H1 (cell line): ENCODE measurements at regions not wholly inside any gene's neighbourhood (a gene's known extent, or its start where the extent isn't known, plus 50 kb on each side); places are given as distances from the start of the nearest gene placed in this dataset.

Source experiments
- CTCF ChIA-PET: fragments of 300-600 bp; sonication (Branson Sonifier 250); formaldehyde crosslinking; loops from one replicate; lab custom pipeline; 2021; ENCODE audit not compliant: partially characterized antibody; lab: Charles Lee
- POLR2A ChIA-PET: fragments of 300-600 bp; sonication (Branson Sonifier 250); formaldehyde crosslinking; loops from one replicate; lab custom pipeline; 2021; ENCODE audit warnings: inconsistent platforms; ENCODE audit not compliant: partially characterized antibody; lab: Charles Lee
- DNase-seq, 2 experiments: peaks; one replicate each; pipeline versions ENCODE4 v3.0.0 to v3.0.0-alpha.2; 2010 to 2022; ENCODE audit warnings: low spot score in 2 of 2, low read depth in 1 of 2, mixed read lengths in 1 of 2
- FAIRE-seq: peaks from 2 replicates; lab custom pipeline; 2011; peaks lifted over from hg19 to GRCh38; lab: Jason Lieb, UNC
- H2AFZ ChIP-seq: 2 replicates; pipeline ENCODE4 v1.8.1; 2012; ENCODE audit warnings: low read length, inconsistent platforms
- H2AK5ac ChIP-seq: 2 replicates; pipeline ENCODE4 v1.6.1; 2013; ENCODE audit warnings: low read depth, low read length
- H2BK120ac ChIP-seq: replicated peaks from 2 replicates; pipeline ENCODE3; 2013; ENCODE audit warnings: low read depth, low read length, inconsistent platforms
- H2BK12ac ChIP-seq: 2 replicates; pipeline ENCODE4 v1.6.1; 2013; ENCODE audit warnings: low read depth, low read length
- H2BK15ac ChIP-seq: 2 replicates; pipeline ENCODE4 v1.6.1; 2013; ENCODE audit warnings: low read length
- H2BK20ac ChIP-seq: 2 replicates; pipeline ENCODE4 v1.6.1; 2013; ENCODE audit warnings: low read length
- H2BK5ac ChIP-seq: 2 replicates; pipeline ENCODE4 v1.6.1; 2013; ENCODE audit warnings: low read depth, low read length
- H3K14ac ChIP-seq: 2 replicates; pipeline ENCODE4 v1.6.1; 2013; ENCODE audit warnings: inconsistent platforms; ENCODE audit not compliant: insufficient read length
- H3K18ac ChIP-seq: 2 replicates; pipeline ENCODE4 v1.6.1; 2013; ENCODE audit warnings: low read length; ENCODE audit errors: extremely low read depth
- H3K23ac ChIP-seq: 2 replicates; pipeline ENCODE4 v1.6.1; 2013; ENCODE audit warnings: inconsistent platforms; ENCODE audit not compliant: insufficient read length
- H3K23me2 ChIP-seq: 2 replicates; pipeline ENCODE4 v1.6.1; 2013; ENCODE audit warnings: low read depth, low read length
- H3K27ac ChIP-seq: 2 replicates; pipeline ENCODE4 v1.6.1; 2011; ENCODE audit warnings: low read depth, low read length, inconsistent platforms
- H3K27me3 ChIP-seq, 4 experiments: replicated peaks in 1 of 4; 1 replicate in 1 of 4; 2 replicates in 3 of 4; pipeline versions ENCODE4 v1.6.1 to v1.8.1; 2011 to 2013; ENCODE audit warnings: low read length in 3 of 4, mild to moderate bottlenecking in 3 of 4, inconsistent platforms in 2 of 4, mixed read lengths in 2 of 4, moderate library complexity in 1 of 4; ENCODE audit not compliant: control insufficient read depth in 3 of 4, insufficient read depth in 3 of 4; ENCODE audit errors: extremely low read depth in 1 of 4
- H3K36me3 ChIP-seq, 4 experiments: 2 replicates each; pipeline versions ENCODE4 v1.6.1 to v1.8.1; 2011 to 2013; ENCODE audit warnings: mild to moderate bottlenecking in 4 of 4, low read length in 3 of 4, moderate library complexity in 2 of 4, control low read depth in 1 of 4, inconsistent platforms in 1 of 4; ENCODE audit not compliant: insufficient read depth in 4 of 4, control insufficient read depth in 2 of 4
- H3K4ac ChIP-seq: replicated peaks from 2 replicates; pipeline ENCODE3; 2013; ENCODE audit warnings: low read length, low read depth, mixed read lengths, inconsistent platforms; ENCODE audit not compliant: insufficient read length
- H3K4me1 ChIP-seq, 4 experiments: replicated peaks in 1 of 4; 1 replicate in 1 of 4; 2 replicates in 3 of 4; pipeline versions ENCODE4 v1.6.1 to v1.8.1; 2011 to 2013; ENCODE audit warnings: low read length in 3 of 4, inconsistent platforms in 2 of 4, mixed read lengths in 1 of 4; ENCODE audit not compliant: insufficient read depth in 4 of 4, control insufficient read depth in 3 of 4
- H3K4me2 ChIP-seq, 2 experiments: 2 replicates each; pipeline versions ENCODE4 v1.6.1 to v1.8.1; 2011 to 2013; ENCODE audit warnings: low read depth in 2 of 2, low read length in 2 of 2, control low read depth in 1 of 2, inconsistent platforms in 1 of 2, mild to moderate bottlenecking in 1 of 2; ENCODE audit not compliant: insufficient read depth in 1 of 2
- H3K4me3 ChIP-seq, 4 experiments: fragments of 200-600, 300-600 bp in 1 of 4; sonication (generic), shearing (Covaris generic), sonication (Bioruptor Twin) in 1 of 4; 2 replicates each; pipeline versions ENCODE4 v1.5.1 to v1.8.1; 2011 to 2016; ENCODE audit warnings: low read length in 4 of 4, low read depth in 3 of 4, control low read depth in 2 of 4, inconsistent platforms in 2 of 4, mild to moderate bottlenecking in 2 of 4, mixed read lengths in 1 of 4, moderate library complexity in 1 of 4; ENCODE audit not compliant: insufficient read depth in 2 of 4; ENCODE audit errors: extremely low read depth in 1 of 4
- H3K56ac ChIP-seq: replicated peaks from 2 replicates; pipeline ENCODE3; 2013; ENCODE audit warnings: low read depth, mild to moderate bottlenecking, mixed read lengths, low read length, inconsistent platforms; ENCODE audit not compliant: insufficient read length
- H3K79me1 ChIP-seq: 2 replicates; pipeline ENCODE4 v1.6.1; 2013; ENCODE audit warnings: low read depth, low read length, control low read depth
- H3K79me2 ChIP-seq, 2 experiments: 2 replicates each; pipeline versions ENCODE4 v1.6.1 to v1.8.1; 2012 to 2013; ENCODE audit warnings: low read length in 2 of 2, mild to moderate bottlenecking in 2 of 2, inconsistent platforms in 1 of 2; ENCODE audit not compliant: insufficient read depth in 2 of 2, control insufficient read depth in 1 of 2
- H3K9ac ChIP-seq, 4 experiments: replicated peaks in 1 of 4; 1 replicate in 1 of 4; 2 replicates in 3 of 4; pipeline versions ENCODE4 v1.6.1 to v1.8.1; 2011 to 2013; ENCODE audit warnings: low read depth in 3 of 4, low read length in 3 of 4, control low read depth in 2 of 4, mild to moderate bottlenecking in 2 of 4, moderate library complexity in 2 of 4, inconsistent platforms in 1 of 4; ENCODE audit errors: extremely low read depth in 1 of 4
- H3K9me3 ChIP-seq, 2 experiments: 2 replicates each; pipeline versions ENCODE4 v1.6.1 to v1.8.1; 2012 to 2013; ENCODE audit warnings: mild to moderate bottlenecking in 2 of 2, moderate library complexity in 2 of 2, control low read depth in 1 of 2, inconsistent platforms in 1 of 2, low read depth in 1 of 2, low read length in 1 of 2, mixed read lengths in 1 of 2; ENCODE audit not compliant: insufficient read depth in 2 of 2
- H4K20me1 ChIP-seq, 2 experiments: replicated peaks in 1 of 2; 2 replicates each; pipeline versions ENCODE3 to v1.8.1; 2011 to 2013; ENCODE audit warnings: inconsistent platforms in 2 of 2, low read length in 2 of 2, mild to moderate bottlenecking in 1 of 2; ENCODE audit not compliant: insufficient read depth in 2 of 2, control insufficient read depth in 1 of 2
- H4K5ac ChIP-seq: 2 replicates; pipeline ENCODE4 v1.6.1; 2013; ENCODE audit warnings: low read length, low read depth, mixed read lengths, inconsistent platforms; ENCODE audit not compliant: insufficient read length
- H4K8ac ChIP-seq: 2 replicates; pipeline ENCODE4 v1.8.0; 2013; ENCODE audit warnings: mild to moderate bottlenecking, moderate library complexity, low read length, inconsistent platforms; ENCODE audit not compliant: insufficient read depth; ENCODE audit errors: extremely low read depth
- H4K91ac ChIP-seq: replicated peaks from 2 replicates; pipeline ENCODE3; 2013; ENCODE audit warnings: low read length, mixed read lengths, inconsistent platforms; ENCODE audit not compliant: insufficient read length
- ASH2L ChIP-seq: fragments of 200-600, 300-600 bp; sonication (generic); IDR thresholded peaks from one replicate; pipeline ENCODE4 v1.7.1; 2017; ENCODE audit warnings: low read length
- CHD2 ChIP-seq: IDR thresholded peaks from 2 replicates; pipeline ENCODE4 v1.6.1; 2012; ENCODE audit warnings: low read length, improper control_type of control experiment
- CREB1 ChIP-seq: IDR thresholded peaks from 2 replicates; pipeline ENCODE4 v1.6.1; 2012; ENCODE audit warnings: inconsistent platforms
- KDM1A ChIP-seq: fragments of 200-600, 300-600 bp; sonication (generic); IDR thresholded peaks from 2 replicates; pipeline ENCODE4 v1.7.1; 2016; ENCODE audit warnings: mild to moderate bottlenecking, low read length, borderline replicate concordance
- POLR2AphosphoS5 ChIP-seq: IDR thresholded peaks from 2 replicates; pipeline ENCODE4 v1.6.1; 2011; ENCODE audit warnings: low read depth, low read length
- RXRA ChIP-seq: IDR thresholded peaks from 2 replicates; pipeline ENCODE4 v1.6.1; 2011; ENCODE audit warnings: low read depth, mild to moderate bottlenecking, low read length, moderate library complexity; ENCODE audit not compliant: insufficient read depth
- SAP30 ChIP-seq: fragments of 300-600 bp; sonication (generic); IDR thresholded peaks from 2 replicates; pipeline ENCODE4 v1.7.1; 2012; ENCODE audit warnings: low read length, moderate library complexity, mild to moderate bottlenecking, inconsistent platforms; ENCODE audit not compliant: insufficient read depth, insufficient replicate concordance
- SP1 ChIP-seq: IDR thresholded peaks from 2 replicates; pipeline ENCODE4 v1.6.1; 2011; ENCODE audit warnings: low read depth, low read length
- TEAD4 ChIP-seq: IDR thresholded peaks from 2 replicates; pipeline ENCODE4 v1.6.1; 2012; ENCODE audit warnings: low read depth, low read length, inconsistent platforms, mixed read lengths
- WGBS, 2 experiments: shearing (Covaris generic) in 1 of 2; methylation state at CpG; one replicate each; pipeline versions ENCODE4 v1.1.6 to v1.1.7; 2013 to 2015; ENCODE audit warnings: low lambda C conversion rate in 2 of 2, mixed read lengths in 2 of 2, inconsistent platforms in 1 of 2, low coverage in 1 of 2, missing lambda C conversion rate in 1 of 2; ENCODE audit not compliant: insufficient replicate concordance in 2 of 2, insufficient coverage in 1 of 2, insufficient read length in 1 of 2; ENCODE audit errors: extremely low coverage in 1 of 2, missing lambda C conversion rate in 1 of 2; 5-methylcytosine and 5-hydroxymethylcytosine counted together
- TF ChIP-seq, protein P1 (sequence below): IDR thresholded peaks from 2 replicates; pipeline ENCODE4 v1.6.1; 2011; ENCODE audit warnings: low read depth, mild to moderate bottlenecking, low read length; ENCODE audit not compliant: insufficient read depth
- TF ChIP-seq, protein P2 (sequence below): IDR thresholded peaks from 2 replicates; pipeline ENCODE4 v1.6.1; 2011; ENCODE audit warnings: low read length, improper control_type of control experiment

DNA sequence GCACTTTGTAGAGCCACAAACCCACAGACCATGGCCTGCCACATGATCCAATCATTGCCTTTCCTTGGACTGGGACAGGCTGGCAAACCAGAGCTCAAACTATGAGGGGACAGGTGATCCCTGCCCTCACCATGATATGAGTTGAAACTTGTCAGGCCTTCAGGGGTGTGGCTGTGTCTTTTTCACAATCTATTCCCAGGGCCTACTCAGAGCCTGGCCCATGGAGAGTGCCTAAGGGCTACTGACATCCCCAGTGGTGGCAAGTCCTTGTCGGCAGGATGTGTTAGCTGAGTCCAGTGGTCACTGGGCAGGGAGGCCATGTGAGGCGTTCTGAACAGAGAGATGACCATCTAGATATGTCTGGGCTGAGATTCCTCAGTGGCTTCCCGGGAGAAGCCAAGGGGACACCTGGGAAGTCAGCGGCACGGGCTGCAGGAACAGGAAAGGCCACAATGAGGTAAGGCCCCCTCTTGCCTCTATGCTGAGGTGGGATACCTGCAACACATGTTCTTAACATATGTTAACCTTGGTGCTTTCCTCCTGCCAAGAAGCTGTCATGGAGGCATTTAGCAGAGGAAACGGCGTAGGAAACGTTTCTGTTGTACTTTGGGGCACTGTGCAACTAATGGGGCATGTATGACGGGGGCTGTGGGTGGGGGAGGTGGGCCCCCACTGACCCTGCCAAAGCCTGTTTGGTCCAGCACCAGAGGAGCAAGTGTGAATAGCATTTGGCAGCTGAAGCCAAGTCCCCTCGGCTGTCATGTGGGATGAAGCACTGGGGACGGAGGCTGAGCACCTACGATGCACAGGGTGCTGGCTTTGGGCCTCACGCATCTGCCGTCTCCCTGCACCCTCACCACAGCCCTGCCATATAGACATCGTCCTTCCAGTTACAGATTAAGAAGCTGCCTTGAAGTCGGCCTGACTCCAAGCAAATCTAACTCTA lies 384.0 kb downstream of the RPS24 start:
- no peaks in the 10 kb centered on the region for H3K79me1 ChIP-seq
- H4K20me1 ChIP-seq: no peaks in the 10 kb centered on the region
- no peak overlapping the region; the same call in 1 of the 2 replicates for H2BK5ac ChIP-seq
- H2BK12ac ChIP-seq: no peak overlapping the region
- no peak overlapping the region for H3K9ac ChIP-seq
- no peak overlapping the region for H3K27ac ChIP-seq
- FAIRE-seq (no peak), DNase-seq (no peak)
- H3K18ac ChIP-seq: no peak overlapping the region
- H2BK20ac ChIP-seq: no peak overlapping the region
- peaks cover 3 to 21% (median 10%) of the 10 kb centered on the region in 4 experiments; a peak in 6 of 7 replicates for H3K4me1 ChIP-seq
- 89% methylated on average over 16 of the region's 16 CpGs; no CpG with 5 or more reads in 1 of the 2 experiments for WGBS, 2 experiments
- no peak overlapping the region for H2BK120ac ChIP-seq
- H3K4me2 ChIP-seq: no peak overlapping the region
- H4K5ac ChIP-seq: no peak overlapping the region
- no peak overlapping the region for H3K4me3 ChIP-seq
- H3K27me3 ChIP-seq: peaks cover 0 to 2% (median 0%) of the 10 kb centered on the region in 4 experiments; a peak in 1 of 7 replicates
- ChIA-PET CTCF (interaction anchor here (0.9 to 1.8 kb wide), 7 partner anchors 15 to 371 kb away, joined by 3 to 5 read pairs (median 4); no protein-coding TSS in a partner anchor), POLR2A (interaction anchor here (0.9 kb wide), 1 partner anchor 10 kb away, joined by 4 read pairs; no protein-coding TSS in a partner anchor)
- no peak overlapping the region for H3K4ac ChIP-seq
- H3K36me3 ChIP-seq: no peaks in the 10 kb centered on the region
- no peak overlapping the region for H2BK15ac ChIP-seq
- H3K23ac ChIP-seq: no peak overlapping the region
- no peak overlapping the region for H4K8ac ChIP-seq
- no peak overlapping the region for H3K14ac ChIP-seq
- no peak overlapping the region for H3K56ac ChIP-seq
- H4K91ac ChIP-seq: no peak overlapping the region
- no peaks in the 10 kb centered on the region; the same call in 1 of the 2 replicates for H3K23me2 ChIP-seq
- H3K79me2 ChIP-seq: no peaks in the 10 kb centered on the region
- no peak overlapping the region for H2AK5ac ChIP-seq
- no peaks in the 10 kb centered on the region for H3K9me3 ChIP-seq
- H2AFZ ChIP-seq: no peak overlapping the region
- TF ChIP-seq CHD2 (no peak), RXRA (no peak), KDM1A (no peak), SP1 (no peak), SAP30 (no peak), POLR2AphosphoS5 (no peak), ASH2L (no peak), CREB1 (no peak), TEAD4 (no peak)
- TF ChIP-seq, protein P1, sequence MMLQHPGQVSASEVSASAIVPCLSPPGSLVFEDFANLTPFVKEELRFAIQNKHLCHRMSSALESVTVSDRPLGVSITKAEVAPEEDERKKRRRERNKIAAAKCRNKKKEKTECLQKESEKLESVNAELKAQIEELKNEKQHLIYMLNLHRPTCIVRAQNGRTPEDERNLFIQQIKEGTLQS: no peak
- TF ChIP-seq, protein P2, sequence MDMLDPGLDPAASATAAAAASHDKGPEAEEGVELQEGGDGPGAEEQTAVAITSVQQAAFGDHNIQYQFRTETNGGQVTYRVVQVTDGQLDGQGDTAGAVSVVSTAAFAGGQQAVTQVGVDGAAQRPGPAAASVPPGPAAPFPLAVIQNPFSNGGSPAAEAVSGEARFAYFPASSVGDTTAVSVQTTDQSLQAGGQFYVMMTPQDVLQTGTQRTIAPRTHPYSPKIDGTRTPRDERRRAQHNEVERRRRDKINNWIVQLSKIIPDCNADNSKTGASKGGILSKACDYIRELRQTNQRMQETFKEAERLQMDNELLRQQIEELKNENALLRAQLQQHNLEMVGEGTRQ: no peak
